CD4-positive, alpha-beta T cell treated with Interleukin-2 at 100 ng/mL for 4 hours (primary cell): ENCODE measurements at regions not wholly inside any gene's neighbourhood (a gene's known extent, or its start where the extent isn't known, plus 50 kb on each side); places are given as distances from the start of the nearest gene placed in this dataset.

Experiments used
- DNase-seq: peaks from one replicate; pipeline ENCODE4 v3.0.0-alpha.2; 2020; ENCODE audit warnings: low spot score

DNA sequence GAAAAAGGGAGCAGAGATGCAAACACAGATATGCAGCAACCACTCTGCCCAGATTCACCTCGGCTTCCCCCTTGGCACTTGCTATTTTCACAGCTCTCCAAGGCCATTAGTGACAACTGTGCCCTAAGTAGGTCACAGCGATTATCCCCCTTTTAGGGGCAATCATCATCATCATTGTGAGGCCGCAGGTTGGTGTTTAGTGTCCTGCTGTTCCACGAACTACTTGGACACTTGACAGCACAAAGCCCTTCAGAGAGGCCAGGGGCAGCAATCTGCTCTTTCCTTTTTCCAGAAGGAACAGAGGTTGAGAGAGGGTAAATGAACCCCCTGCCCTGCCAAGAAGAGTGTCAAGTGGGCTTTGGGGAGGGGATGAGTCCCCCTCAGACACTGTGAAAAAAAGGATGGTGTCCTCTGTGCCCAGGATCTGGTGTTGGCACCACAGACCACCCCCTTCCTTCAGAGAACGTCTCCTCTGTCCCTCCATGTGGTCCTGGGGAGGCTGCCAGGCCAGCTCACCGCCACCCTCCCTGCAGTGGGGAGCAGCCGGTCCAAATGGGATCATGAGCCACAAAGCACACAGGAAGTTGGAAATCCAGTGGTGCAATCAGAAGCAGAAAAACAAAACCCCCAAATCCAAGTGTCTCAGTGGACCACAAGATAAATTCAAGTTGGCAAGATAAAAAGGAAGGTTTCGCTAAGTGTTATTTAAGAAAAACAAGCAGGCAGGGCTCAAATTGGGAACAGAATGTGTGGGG lies 78.4 kb upstream of the MED9 start:
- DNase-seq: no peak

- DNase-seq: no peak
Measured at GRCh38 chr17:17398943-17399926, 77.6 kb upstream of the MED9 start.

DNA sequence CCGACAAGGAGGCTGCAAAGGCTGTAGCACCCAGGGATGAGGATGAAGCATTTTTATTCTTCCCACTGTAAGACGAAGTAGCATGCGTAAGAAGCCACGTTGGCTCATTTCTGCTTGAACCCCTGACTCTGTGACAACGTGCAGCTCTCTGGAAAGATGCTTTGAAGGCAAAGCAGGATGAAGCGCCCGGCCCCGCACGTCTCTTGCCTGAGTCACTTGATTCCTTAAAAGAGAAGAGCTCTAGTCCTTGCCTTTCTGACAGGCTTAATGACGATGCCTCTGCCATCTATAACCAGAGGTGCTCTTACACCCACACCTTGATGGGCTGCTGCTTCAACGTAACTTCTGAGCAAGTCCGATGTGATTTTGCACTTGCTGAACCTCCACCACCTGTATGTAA lies 76.7 kb upstream of the MED9 start:
- DNase-seq: no peak

- DNase-seq: no peak
Measured at GRCh38 chr17:17400566-17401184, 76.1 kb upstream of the MED9 start.

- DNase-seq: no peak
Measured at GRCh38 chr17:17401271-17401781, 75.5 kb upstream of the MED9 start.

DNA sequence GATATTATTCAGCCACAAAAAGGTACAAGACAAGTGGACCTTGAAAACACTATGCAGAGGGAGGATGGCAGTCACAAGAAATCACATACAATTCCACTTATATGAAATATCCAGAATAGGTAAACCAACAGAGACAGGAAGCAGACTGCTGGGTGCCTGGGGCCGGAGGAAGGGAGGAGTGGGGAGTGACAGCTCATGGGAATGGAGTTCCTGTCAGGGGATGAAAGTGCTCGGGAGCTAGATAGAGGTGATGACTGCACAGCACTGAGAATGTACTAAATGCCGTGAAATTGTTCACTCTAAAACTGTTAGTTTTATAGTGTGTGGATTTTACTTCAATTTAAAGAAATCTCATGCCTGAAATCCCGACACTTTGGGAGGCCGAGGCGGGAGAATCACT lies 74.2 kb upstream of the MED9 start:
- no peak for DNase-seq

DNA sequence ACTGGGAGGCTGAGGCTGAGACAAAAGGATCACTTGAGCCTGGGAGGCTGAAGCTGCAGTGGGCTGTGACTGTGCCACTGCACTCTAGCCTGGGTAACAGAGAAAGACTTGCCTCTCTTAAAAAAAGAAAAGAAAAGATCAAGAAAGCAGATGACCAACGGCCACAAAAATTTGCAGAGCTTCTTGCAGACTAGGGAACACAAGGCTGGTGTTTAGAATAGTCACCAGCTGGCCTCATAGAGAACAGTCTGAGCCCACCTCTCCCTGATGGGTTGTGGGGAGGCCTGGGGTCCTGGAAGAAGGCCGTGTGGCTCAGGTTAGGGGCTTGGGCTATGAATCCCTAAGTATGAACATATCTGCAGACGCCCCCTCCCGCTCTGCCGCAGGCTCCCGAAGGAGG lies 73.7 kb upstream of the MED9 start:
- no peak for DNase-seq

- peak; percentile 48 for DNase-seq
Measured at GRCh38 chr17:17403899-17404576, 72.8 kb upstream of the MED9 start.

DNA sequence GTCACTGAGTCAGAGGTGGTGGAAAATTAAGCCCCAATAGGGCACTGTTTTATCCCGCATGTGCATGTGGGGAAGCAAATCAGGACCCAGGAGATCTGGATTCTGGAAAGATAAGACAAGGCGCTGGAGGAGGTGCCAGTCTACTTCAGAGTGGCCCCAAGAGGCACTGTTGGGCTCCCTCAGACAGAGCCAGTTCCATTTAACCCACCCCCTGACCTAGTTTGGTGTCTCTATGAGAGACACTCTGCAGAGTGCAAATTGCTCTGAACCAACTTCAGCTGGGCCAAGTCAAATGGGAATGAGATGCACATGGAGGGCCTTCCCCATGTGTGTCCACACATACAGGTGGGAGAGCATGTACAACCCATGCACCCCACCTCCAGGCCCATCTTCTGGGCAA lies 71.1 kb upstream of the MED9 start:
- no peak for DNase-seq

- DNase-seq: no peak
Measured at GRCh38 chr17:17406225-17406624, 70.6 kb upstream of the MED9 start.

GRCh38 chr17:17408236-17408794 lies 68.5 kb upstream of the MED9 start:
- DNase-seq: no peak

DNA sequence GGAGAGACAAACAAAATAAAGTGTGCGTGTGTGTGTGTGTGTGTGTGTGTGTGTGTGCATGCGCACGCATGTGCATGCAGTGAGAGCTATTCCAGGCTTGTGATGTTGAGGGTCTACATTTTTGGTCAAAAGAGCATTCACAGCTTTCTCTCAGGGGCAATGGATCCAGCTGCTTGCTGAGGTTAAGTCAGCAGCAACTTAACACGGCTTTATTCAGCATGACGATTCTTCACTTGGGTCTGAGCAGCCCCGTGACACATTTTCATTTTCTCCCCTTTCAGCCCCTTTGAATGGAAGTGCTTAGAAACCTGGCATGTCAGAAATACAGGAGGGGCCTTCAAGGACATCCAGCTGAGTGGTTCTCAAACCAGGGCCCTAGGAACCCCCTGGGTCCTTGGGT lies 66.4 kb upstream of the MED9 start:
- DNase-seq: no peak

DNA sequence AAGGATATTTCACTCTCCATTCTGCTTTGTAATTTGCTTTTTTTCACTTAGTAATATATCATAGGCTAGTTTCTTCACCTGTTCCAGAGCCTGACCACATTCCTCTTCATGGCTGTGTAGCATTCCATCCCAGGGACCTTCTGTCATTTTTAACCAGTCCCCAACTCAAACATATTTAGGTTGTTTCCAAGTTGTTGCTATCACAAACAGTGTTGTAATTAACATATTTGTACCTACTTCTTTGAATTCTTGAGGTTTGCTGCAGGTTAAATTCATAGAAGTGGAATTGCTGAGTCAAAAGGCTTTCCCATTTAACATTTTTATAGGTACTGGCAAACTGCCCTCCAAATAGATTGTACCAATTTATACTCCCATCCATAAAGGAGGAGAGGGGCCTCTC lies 65.1 kb upstream of the MED9 start:
- DNase-seq: no peak

DNA sequence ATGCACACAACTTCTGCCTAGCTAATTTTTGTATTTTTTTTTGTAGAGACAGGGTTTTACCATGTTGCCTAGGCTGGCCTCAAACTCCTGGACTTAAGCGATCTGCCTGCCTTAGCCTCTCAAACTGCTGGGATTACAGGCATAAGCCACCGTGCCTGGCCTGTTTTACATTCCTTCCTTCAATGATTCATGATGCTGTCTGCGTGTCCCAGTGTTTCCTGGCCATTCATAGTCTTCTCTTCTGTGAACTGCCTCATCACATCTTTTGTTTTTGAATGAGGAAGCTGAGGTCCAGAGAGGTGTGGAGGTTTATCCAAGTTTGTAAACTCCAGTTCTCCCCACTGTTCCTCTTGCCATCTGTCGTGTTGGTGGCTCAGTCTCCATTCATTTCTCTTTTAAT lies 64.5 kb upstream of the MED9 start:
- no peak for DNase-seq

GRCh38 chr17:17413215-17413792 lies 63.5 kb upstream of the MED9 start:
- DNase-seq: no peak

DNA sequence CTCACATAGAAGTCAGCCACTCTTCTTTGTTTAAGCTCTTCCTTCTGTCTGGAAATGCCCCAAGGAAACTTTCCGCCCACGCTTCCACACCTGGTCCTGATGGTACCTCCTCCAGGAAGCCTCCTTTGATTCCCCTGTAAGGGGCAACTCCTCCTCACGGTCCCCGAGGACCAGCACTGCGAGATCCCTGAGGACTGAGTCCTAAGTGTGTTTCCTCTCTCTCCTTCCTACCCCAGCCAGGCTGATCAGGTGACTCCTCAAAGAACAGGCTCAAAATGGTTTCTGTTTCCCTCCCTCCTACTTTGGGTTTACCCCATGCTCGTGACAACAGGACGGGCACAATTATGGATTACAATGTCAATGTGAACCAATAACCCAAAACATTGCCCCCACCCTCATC lies 63.0 kb upstream of the MED9 start:
- no peak for DNase-seq

DNA sequence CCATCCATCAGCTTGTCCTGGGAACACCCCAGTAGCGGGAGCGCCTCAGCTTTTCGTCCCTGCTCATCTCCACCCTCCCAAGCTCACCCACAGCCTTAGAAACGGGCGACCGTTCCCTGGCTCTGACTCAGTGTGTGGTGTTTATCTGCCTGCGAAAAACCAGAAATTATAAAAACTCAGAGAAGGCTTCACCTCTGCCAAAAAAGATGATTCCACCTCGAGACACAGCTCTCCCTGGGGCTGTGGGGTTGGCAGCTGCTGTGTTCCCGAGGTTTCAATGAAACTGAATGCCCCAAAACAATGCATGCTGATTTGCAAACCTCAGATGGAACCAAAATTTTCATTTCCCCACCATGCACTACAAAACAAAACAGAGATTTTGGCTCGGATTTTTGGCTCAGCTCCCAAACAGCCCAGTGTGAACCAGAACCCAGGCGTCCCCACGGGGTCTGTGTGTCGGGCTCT lies 62.4 kb upstream of the MED9 start:
- DNase-seq: no peak

- DNase-seq: no peak
Measured at GRCh38 chr17:17415006-17415405, 61.8 kb upstream of the MED9 start.

GRCh38 chr17:17416007-17416399 lies 60.8 kb upstream of the MED9 start:
- DNase-seq: peak; percentile 38

DNA sequence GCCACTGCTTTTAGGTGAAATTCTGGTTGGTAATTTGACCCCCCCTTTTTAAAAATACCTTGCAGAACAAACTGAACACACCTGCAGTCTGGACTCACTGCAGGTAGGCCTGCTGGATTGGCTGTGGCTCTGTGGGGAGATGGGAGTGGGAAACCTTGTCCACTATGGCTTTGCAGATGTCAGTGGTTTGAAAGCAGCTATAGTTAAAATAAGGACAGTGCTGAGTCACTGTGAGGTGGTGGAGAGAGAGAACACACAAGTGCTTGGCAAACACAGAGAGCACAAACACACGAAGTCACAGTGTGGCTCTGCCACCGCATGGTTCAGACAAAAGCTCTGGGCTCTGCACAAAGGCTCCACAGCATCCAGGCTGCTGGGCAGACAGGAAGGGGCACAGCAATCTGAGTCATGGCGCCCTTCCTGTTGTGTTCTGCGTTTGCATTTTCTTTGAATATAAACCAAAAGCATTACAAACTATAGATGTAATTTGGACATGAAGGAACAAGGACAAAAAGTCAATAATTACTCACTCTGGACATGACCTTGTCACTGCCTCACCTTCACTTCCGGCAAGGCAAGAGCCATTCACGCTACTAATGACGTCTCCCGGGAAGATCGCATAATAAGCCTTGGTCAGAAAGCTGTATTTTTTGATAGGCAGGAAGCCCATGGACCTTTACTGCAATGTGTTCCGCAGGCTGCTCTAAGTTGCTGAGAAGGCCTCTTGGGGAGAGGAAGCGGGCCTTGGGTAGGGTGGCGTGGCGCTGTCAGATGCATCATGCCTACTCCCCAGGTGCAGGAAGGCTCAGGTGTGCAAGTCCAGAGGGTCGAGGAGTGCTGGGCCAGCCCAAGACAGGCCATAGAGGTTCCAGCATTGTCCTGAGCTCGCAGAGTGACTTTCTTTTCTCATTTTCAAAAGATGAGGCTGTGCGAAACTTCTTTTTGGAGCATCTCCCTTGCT lies 60.1 kb upstream of the MED9 start:
- peak; percentile 38 for DNase-seq
